Gastroesophageal sphincter (tissue), 4 donors: ENCODE measurements at regions not wholly inside any gene's neighbourhood (a gene's known extent, or its start where the extent isn't known, plus 50 kb on each side); places are given as distances from the start of the nearest gene placed in this dataset.

Experiments
- ATAC-seq: fragments of 150-250 bp; one replicate; pipeline ENCODE4 v1.9.1; 2016; ENCODE audit warnings: mild to moderate bottlenecking, moderate library complexity
- H3K27ac ChIP-seq, 4 donors: fragments of 200-600 bp; sonication (generic) in 3 of 4; 1 replicate in 3 of 4; 2 replicates in 1 of 4; pipeline ENCODE4 v1.5.1; 2016 to 2019
- H3K27me3 ChIP-seq: fragments of 200-600 bp; sonication (generic); one replicate; pipeline ENCODE4 v1.5.1; 2019
- H3K36me3 ChIP-seq, 2 donors: fragments of 200-600 bp; sonication (generic); one replicate each; pipeline ENCODE4 v1.5.1; 2019; ENCODE audit warnings: control low read depth in 1 of 2
- H3K4me1 ChIP-seq, 3 donors: fragments of 200-600 bp; sonication (generic); 1 replicate in 2 of 3; 2 replicates in 1 of 3; pipeline ENCODE4 v1.5.1; 2016 to 2019; ENCODE audit warnings: control low read depth in 2 of 3
- H3K4me3 ChIP-seq, 2 donors: fragments of 200-600 bp; sonication (generic); one replicate each; pipeline ENCODE4 v1.5.1; 2019; ENCODE audit warnings: mild to moderate bottlenecking in 1 of 2, moderate library complexity in 1 of 2
- H3K9me3 ChIP-seq, 3 donors: fragments of 200-600 bp; sonication (generic); one replicate each; pipeline ENCODE4 v1.5.1; 2017 to 2019; ENCODE audit warnings: control low read depth in 2 of 3
- CTCF ChIP-seq, 4 experiments: fragments of 200-600 bp in 2 of 4; fragments of 450-650 bp in 2 of 4; sonication (generic) in 1 of 4; IDR thresholded peaks; one replicate each; pipeline ENCODE4 v1.5.1; 2017 to 2019; ENCODE audit warnings: antibody characterized with exemption in 4 of 4, mild to moderate bottlenecking in 2 of 4, moderate library complexity in 2 of 4
- EP300 ChIP-seq: sonication (generic); formaldehyde crosslinking; IDR thresholded peaks from one replicate; pipeline ENCODE4 v1.6.1; 2017; ENCODE audit warnings: antibody characterized with exemption, mild to moderate bottlenecking
- POLR2A ChIP-seq, 2 donors: fragments of 450-650 bp; IDR thresholded peaks; one replicate each; pipeline ENCODE4 v1.6.1; 2017; ENCODE audit warnings: antibody characterized with exemption in 2 of 2, mild to moderate bottlenecking in 2 of 2, moderate library complexity in 1 of 2
- POLR2AphosphoS5 ChIP-seq: sonication (generic); formaldehyde crosslinking; IDR thresholded peaks from one replicate; pipeline ENCODE4 v1.6.1; 2017; ENCODE audit warnings: antibody characterized with exemption
- WGBS, 2 donors: methylation state at CpG; one replicate each; pipeline ENCODE4 v1.1.5; 2018; ENCODE audit warnings: low coverage in 1 of 2; 5-methylcytosine and 5-hydroxymethylcytosine counted together

DNA sequence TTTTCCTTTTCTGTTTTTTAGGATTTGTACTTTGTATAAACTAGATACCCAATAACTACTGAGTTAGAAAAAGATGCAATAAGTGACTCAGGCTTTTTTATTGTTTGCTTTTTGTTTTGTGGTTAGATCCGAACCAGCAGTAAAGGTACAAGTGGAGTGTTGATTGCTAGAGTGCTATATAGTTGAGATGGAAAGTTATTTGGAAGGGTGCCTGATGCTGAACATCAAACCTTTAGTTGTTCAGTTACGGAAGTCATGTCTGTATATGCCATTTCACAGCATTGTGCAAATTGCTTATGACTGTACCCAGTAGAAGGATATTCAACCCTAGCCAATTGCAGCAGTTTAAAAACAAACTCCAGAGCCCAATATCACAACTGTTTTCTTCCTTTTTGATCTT is 285.1 kb downstream of the MAT2B start:
- H3K4me1 ChIP-seq, result no peaks in the 10 kb centered on the region
- ATAC-seq, result no peak
- H3K9me3 ChIP-seq, result peaks cover 0 to 8% (median 0%) of the 10 kb centered on the region in 3 donors
- WGBS, 2 donors, result 69 to 73% methylated on average over 2 of the region's 2 CpGs
- no peaks in the 10 kb centered on the region for H3K36me3 ChIP-seq
- no peak overlapping the region for H3K27ac ChIP-seq
- no peak for TF ChIP-seq POLR2A (IDR thresholded peaks at IDR 0.05)
- no peak for TF ChIP-seq POLR2AphosphoS5
- TF ChIP-seq EP300, result no peak
- TF ChIP-seq CTCF (IDR thresholded peaks at IDR 0.05), result no peak
- H3K27me3 ChIP-seq, result no peaks in the 10 kb centered on the region
- H3K4me3 ChIP-seq, result no peak overlapping the region

GRCh38 chr5:163794993-163795392 is 289.6 kb downstream of the MAT2B start:
- 65 to 100% methylated on average over 1 to 2 of the region's 2 CpGs for WGBS, 2 donors
- ATAC-seq, result no peak
- TF ChIP-seq POLR2AphosphoS5 (no peak), POLR2A (IDR thresholded peaks at IDR 0.05) (no peak), CTCF (IDR thresholded peaks at IDR 0.05) (no peak), EP300 (no peak)

GRCh38 chr5:163807781-163808180 is 302.4 kb downstream of the MAT2B start:
- 57 to 72% methylated on average over 2 of the region's 2 CpGs for WGBS, 2 donors
- ATAC-seq, result no peak
- H3K4me1 ChIP-seq, result no peaks in the 10 kb centered on the region
- TF ChIP-seq CTCF (IDR thresholded peaks at IDR 0.05) (no peak), EP300 (no peak), POLR2A (IDR thresholded peaks at IDR 0.05) (no peak), POLR2AphosphoS5 (no peak)
- H3K27me3 ChIP-seq, result no peaks in the 10 kb centered on the region
- no peak overlapping the region for H3K4me3 ChIP-seq
- H3K9me3 ChIP-seq, result no peaks in the 10 kb centered on the region
- H3K27ac ChIP-seq, result no peak overlapping the region
- H3K36me3 ChIP-seq, result no peaks in the 10 kb centered on the region

More at GRCh38 chr5:163794993-163795392, 289.6 kb downstream of the MAT2B start:
- no peak overlapping the region for H3K4me3 ChIP-seq
- H3K9me3 ChIP-seq, result peaks cover 0 to 4% (median 0%) of the 10 kb centered on the region in 3 donors
- no peak overlapping the region for H3K27ac ChIP-seq
- no peaks in the 10 kb centered on the region for H3K36me3 ChIP-seq
- H3K4me1 ChIP-seq, result no peaks in the 10 kb centered on the region
- no peaks in the 10 kb centered on the region for H3K27me3 ChIP-seq

- no peak for ATAC-seq
- Histone ChIP-seq H3K36me3 (no peaks in the 10 kb centered on the region), H3K27ac (no peak overlapping the region), H3K4me1 (no peaks in the 10 kb centered on the region), H3K4me3 (no peak overlapping the region), H3K27me3 (no peaks in the 10 kb centered on the region), H3K9me3 (no peaks in the 10 kb centered on the region)
- WGBS, 2 donors, result 14% methylated on average over 3 of the region's 5 CpGs; no CpG with 5 or more reads in 1 of the 2 donors
- TF ChIP-seq POLR2AphosphoS5 (no peak), POLR2A (IDR thresholded peaks at IDR 0.05) (no peak), CTCF (IDR thresholded peaks at IDR 0.05) (no peak), EP300 (no peak)
Measured at GRCh38 chr5:163809473-163809872, 304.1 kb downstream of the MAT2B start.

- H3K36me3 ChIP-seq, result no peaks in the 10 kb centered on the region
- no peaks in the 10 kb centered on the region for H3K9me3 ChIP-seq
- H3K27me3 ChIP-seq, result no peaks in the 10 kb centered on the region
- no peak for TF ChIP-seq POLR2A (IDR thresholded peaks at IDR 0.05)
- TF ChIP-seq POLR2AphosphoS5, result no peak
- TF ChIP-seq CTCF (IDR thresholded peaks at IDR 0.05), result no peak
- no peak for TF ChIP-seq EP300
- no peaks in the 10 kb centered on the region for H3K4me1 ChIP-seq
- ATAC-seq, result no peak
- no peak overlapping the region for H3K27ac ChIP-seq
- no peak overlapping the region for H3K4me3 ChIP-seq
- WGBS, 2 donors, result 54 to 83% methylated on average over 3 to 5 of the region's 5 CpGs
Measured at GRCh38 chr5:163813900-163814299, 308.5 kb downstream of the MAT2B start.
